OCI-LY7 (cell line): ENCODE measurements at regions not wholly inside any gene's neighbourhood (a gene's known extent, or its start where the extent isn't known, plus 50 kb on each side); places are given as distances from the start of the nearest gene placed in this dataset.

Experiments used
- BruUV-seq: library from RNA; stranded (reverse); fragments of 400-500 nt; replicated peaks from 2 replicates; lab custom pipeline; 2021; lab: Mats Ljungman, UMichigan
- CTCF ChIA-PET: fragments of 300-600 bp; sonication (Branson Sonifier 250); formaldehyde crosslinking; loops from one replicate; lab custom pipeline; 2022; ENCODE audit warnings: antibody characterized with exemption; ENCODE audit not compliant: unreplicated experiment; lab: Charles Lee
- POLR2A ChIA-PET: fragments of 300-600 bp; sonication (Branson Sonifier 250); formaldehyde crosslinking; loops from one replicate; lab custom pipeline; 2022; ENCODE audit warnings: antibody characterized with exemption; lab: Charles Lee
- DNase-seq: peaks from one replicate; pipeline ENCODE4 v3.0.0-alpha.2; 2015; ENCODE audit warnings: low spot score
- H2AFZ ChIP-seq: fragments of 200-600 bp; sonication (generic), shearing (Covaris generic); 2 replicates; pipeline ENCODE4 v1.6.1; 2014; ENCODE audit warnings: mild to moderate bottlenecking, antibody characterized with exemption, low read length, moderate library complexity
- H3K27ac ChIP-seq: fragments of 200-600 bp; sonication (generic); 2 replicates; pipeline ENCODE4 v1.5.1; 2014; ENCODE audit warnings: mixed run types, low read depth, mild to moderate bottlenecking, moderate library complexity, low read length, inconsistent platforms; ENCODE audit not compliant: poor library complexity, severe bottlenecking
- H3K36me3 ChIP-seq: fragments of 200-600 bp; sonication (generic); 2 replicates; pipeline ENCODE4 v1.6.1; 2014; ENCODE audit warnings: mild to moderate bottlenecking, antibody characterized with exemption, low read length, moderate library complexity, mixed read lengths; ENCODE audit not compliant: insufficient read depth
- H3K4me1 ChIP-seq: fragments of 200-600 bp; sonication (generic); 2 replicates; pipeline ENCODE4 v1.5.1; 2014; ENCODE audit warnings: mild to moderate bottlenecking, low read length; ENCODE audit not compliant: insufficient read depth, poor library complexity, severe bottlenecking
- H3K4me2 ChIP-seq: fragments of 200-600 bp; sonication (generic); 2 replicates; pipeline ENCODE4 v1.6.1; 2014; ENCODE audit warnings: mild to moderate bottlenecking, low read length
- H3K4me3 ChIP-seq: fragments of 200-600 bp; sonication (generic); 2 replicates; pipeline ENCODE4 v1.5.1; 2014; ENCODE audit warnings: mild to moderate bottlenecking, low read depth, low read length; ENCODE audit not compliant: poor library complexity, severe bottlenecking
- H3K79me2 ChIP-seq: fragments of 200-600 bp; sonication (generic); 2 replicates; pipeline ENCODE4 v1.6.1; 2016; ENCODE audit warnings: low read depth, mild to moderate bottlenecking, low read length, moderate library complexity, mixed read lengths; ENCODE audit not compliant: insufficient read depth
- H3K9me2 ChIP-seq: fragments of 200-600 bp; sonication (generic); 2 replicates; pipeline ENCODE4 v1.6.1; 2016; ENCODE audit warnings: mild to moderate bottlenecking, low read length, mixed read lengths; ENCODE audit not compliant: insufficient read depth
- H3K9me3 ChIP-seq: fragments of 200-600 bp; sonication (generic); 2 replicates; pipeline ENCODE4 v1.6.1; 2014; ENCODE audit warnings: mild to moderate bottlenecking, mixed run types, low read length, mixed read lengths
- H4K20me1 ChIP-seq: fragments of 200-600 bp; sonication (generic); 2 replicates; pipeline ENCODE4 v1.6.1; 2014; ENCODE audit warnings: mild to moderate bottlenecking, antibody characterized with exemption, low read length, moderate library complexity, mixed read lengths; ENCODE audit not compliant: insufficient read depth
- EZH2phosphoT487 ChIP-seq: fragments of 200-600 bp; sonication (generic); IDR thresholded peaks from 2 replicates; pipeline ENCODE4 v1.6.1; 2018; ENCODE audit warnings: low read depth, borderline replicate concordance, mild to moderate bottlenecking, mixed run types, antibody characterized with exemption, low read length, moderate library complexity, mixed read lengths
- intact Hi-C: fragments of 100-400 bp; cut with micrococcal nuclease; formaldehyde crosslinking; loops from one replicate; pipeline ENCODE4 v1.10.0; 2022; ENCODE audit not compliant: unreplicated experiment
- TF ChIP-seq, protein P1 (sequence below): fragments of 200-600 bp; sonication (generic); conservative IDR thresholded peaks from 2 replicates; pipeline ENCODE4 v1.5.1; 2014; ENCODE audit warnings: mild to moderate bottlenecking, antibody characterized with exemption, low read length, moderate library complexity, mixed read lengths

DNA sequence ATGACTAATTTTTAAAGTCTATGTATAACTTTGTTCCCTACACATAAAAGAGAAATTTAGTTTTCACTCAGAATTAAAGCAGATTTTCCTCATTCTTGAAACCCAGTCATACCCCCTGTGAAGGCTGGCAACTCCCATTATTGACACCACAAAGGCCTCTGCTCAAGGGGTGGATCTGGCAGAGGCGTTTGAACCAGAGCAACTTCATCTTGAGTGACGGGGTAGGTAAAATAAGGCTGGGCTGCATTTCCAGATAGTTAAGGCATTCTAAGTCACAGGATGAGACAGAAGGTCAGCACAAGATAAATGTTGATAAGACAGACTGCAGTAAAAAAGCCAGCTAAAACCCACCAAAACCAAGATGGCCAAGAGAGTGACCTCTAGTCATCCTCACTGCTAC is 177.2 kb upstream of the OR13F1 start:
- ChIA-PET CTCF (no interaction called here), POLR2A (no interaction called here)
- no TSS peak for BruUV-seq
- no peak overlapping the region for H3K4me2 ChIP-seq
- TF ChIP-seq EZH2phosphoT487 = no peak
- TF ChIP-seq, protein P1, sequence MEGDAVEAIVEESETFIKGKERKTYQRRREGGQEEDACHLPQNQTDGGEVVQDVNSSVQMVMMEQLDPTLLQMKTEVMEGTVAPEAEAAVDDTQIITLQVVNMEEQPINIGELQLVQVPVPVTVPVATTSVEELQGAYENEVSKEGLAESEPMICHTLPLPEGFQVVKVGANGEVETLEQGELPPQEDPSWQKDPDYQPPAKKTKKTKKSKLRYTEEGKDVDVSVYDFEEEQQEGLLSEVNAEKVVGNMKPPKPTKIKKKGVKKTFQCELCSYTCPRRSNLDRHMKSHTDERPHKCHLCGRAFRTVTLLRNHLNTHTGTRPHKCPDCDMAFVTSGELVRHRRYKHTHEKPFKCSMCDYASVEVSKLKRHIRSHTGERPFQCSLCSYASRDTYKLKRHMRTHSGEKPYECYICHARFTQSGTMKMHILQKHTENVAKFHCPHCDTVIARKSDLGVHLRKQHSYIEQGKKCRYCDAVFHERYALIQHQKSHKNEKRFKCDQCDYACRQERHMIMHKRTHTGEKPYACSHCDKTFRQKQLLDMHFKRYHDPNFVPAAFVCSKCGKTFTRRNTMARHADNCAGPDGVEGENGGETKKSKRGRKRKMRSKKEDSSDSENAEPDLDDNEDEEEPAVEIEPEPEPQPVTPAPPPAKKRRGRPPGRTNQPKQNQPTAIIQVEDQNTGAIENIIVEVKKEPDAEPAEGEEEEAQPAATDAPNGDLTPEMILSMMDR = no peak
- no peaks in the 10 kb centered on the region for H3K9me2 ChIP-seq
- no peak overlapping the region for H3K4me3 ChIP-seq
- intact Hi-C loops = no loop called here
- no peaks in the 10 kb centered on the region for H3K79me2 ChIP-seq
- no peak overlapping the region for H2AFZ ChIP-seq
- H3K4me1 ChIP-seq = no peaks in the 10 kb centered on the region
- no peak for DNase-seq
- no peaks in the 10 kb centered on the region for H4K20me1 ChIP-seq
- no peak overlapping the region for H3K27ac ChIP-seq
- H3K9me3 ChIP-seq = no peaks in the 10 kb centered on the region
- no peaks in the 10 kb centered on the region for H3K36me3 ChIP-seq

DNA sequence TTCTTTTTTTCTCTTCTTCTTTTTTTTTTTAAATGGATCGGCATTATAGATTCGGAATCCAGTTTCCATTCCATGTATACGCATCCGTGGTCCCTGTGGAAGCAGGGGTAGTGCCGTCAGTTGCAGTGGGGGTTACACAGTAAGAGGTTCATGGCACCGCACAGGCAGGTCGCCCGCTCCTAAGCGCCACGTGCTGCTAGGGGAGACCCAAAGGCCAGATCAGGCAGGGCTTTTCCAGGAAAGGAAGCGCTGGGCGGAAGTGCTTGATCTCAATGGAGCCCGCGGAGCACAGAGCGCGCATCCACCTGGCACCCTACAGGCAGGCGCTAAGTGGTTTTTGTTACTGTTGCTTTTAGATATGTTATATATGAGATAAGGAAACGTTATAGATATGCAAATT is 174.8 kb upstream of the OR13F1 start:
- Histone ChIP-seq H3K4me2 (no peak overlapping the region), H4K20me1 (no peaks in the 10 kb centered on the region), H3K79me2 (no peaks in the 10 kb centered on the region), H3K4me1 (no peaks in the 10 kb centered on the region), H3K9me3 (no peaks in the 10 kb centered on the region), H3K36me3 (no peaks in the 10 kb centered on the region), H3K27ac (no peak overlapping the region), H2AFZ (no peak overlapping the region), H3K4me3 (no peak overlapping the region), H3K9me2 (no peaks in the 10 kb centered on the region)
- DNase-seq = no peak
- no peak for TF ChIP-seq EZH2phosphoT487
- TF ChIP-seq, protein P1 = no peak
- BruUV-seq = no TSS peak
- intact Hi-C loops = no loop called here
- ChIA-PET POLR2A (interaction anchor here (0.7 kb wide), 1 partner anchor 704 kb away, joined by 6 read pairs; no protein-coding TSS in a partner anchor), CTCF (no interaction called here)

DNA sequence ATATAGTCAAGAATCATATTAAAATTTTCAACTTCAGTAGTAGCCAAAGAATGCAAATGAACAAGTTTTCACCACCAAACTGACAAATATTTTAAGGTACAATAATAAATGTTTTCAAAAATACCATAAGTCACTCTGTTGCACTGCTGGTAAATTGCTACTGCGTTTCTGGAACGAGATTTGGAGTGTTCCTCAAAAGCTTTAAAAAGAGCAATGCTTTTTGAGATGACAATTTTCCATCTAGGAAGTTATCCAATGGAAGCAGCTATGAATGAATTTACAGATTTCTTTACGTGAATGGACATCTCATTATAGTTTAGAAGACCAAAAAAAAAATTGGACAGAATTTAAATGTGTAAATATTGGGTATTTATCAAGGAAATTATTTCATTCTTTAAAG is 173.2 kb upstream of the OR13F1 start:
- Histone ChIP-seq H3K27ac (no peak overlapping the region), H3K4me3 (no peak overlapping the region), H3K9me3 (no peaks in the 10 kb centered on the region), H4K20me1 (no peaks in the 10 kb centered on the region), H3K36me3 (no peaks in the 10 kb centered on the region), H3K4me1 (no peaks in the 10 kb centered on the region), H3K9me2 (no peaks in the 10 kb centered on the region), H3K4me2 (no peak overlapping the region), H2AFZ (no peak overlapping the region), H3K79me2 (no peaks in the 10 kb centered on the region)
- ChIA-PET CTCF (no interaction called here), POLR2A (no interaction called here)
- intact Hi-C loops = no loop called here
- no peak for DNase-seq
- no TSS peak for BruUV-seq
- TF ChIP-seq EZH2phosphoT487 = no peak
- TF ChIP-seq, protein P1 = no peak
